HG03159 (cell line): ENCODE measurements at regions not wholly inside any gene's neighbourhood (a gene's known extent, or its start where the extent isn't known, plus 50 kb on each side); places are given as distances from the start of the nearest gene placed in this dataset.
A peak's percentile ranks its signal among the peaks of the same experiment; 100 is the strongest.

Source experiments
- ATAC-seq: cut with Tn5 transposase; IDR thresholded peaks from one replicate; pipeline ENCODE4 v1.9.1; 2021; ENCODE audit warnings: mild to moderate bottlenecking, moderate library complexity; ENCODE audit not compliant: unreplicated experiment

GRCh38 chr2:164103271-164103670, 367.5 kb upstream of the FIGN start:
- ATAC-seq = no peak

- ATAC-seq = no peak
Measured at GRCh38 chr2:164102366-164102765, 366.6 kb upstream of the FIGN start.

- no peak for ATAC-seq
Measured at GRCh38 chr2:164091673-164092072, 355.9 kb upstream of the FIGN start.

DNA sequence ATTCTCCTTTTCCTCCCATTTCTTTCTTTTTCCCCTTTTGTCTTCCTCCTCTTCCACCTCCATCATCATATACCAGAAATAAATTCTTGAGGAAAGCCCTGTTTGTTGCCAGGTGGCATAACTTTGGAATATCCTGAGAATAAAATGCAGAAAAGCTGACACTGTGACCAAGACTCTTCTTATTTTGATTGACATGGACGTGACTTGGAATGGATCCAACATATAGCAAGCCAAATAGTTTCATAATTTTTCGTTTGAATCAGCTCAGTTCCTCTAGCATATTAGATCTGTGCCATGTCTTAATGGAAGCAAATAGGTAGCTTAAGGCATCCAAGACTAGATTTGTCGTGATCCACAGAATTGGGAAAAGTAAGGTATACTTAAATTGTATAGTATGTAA, 354.7 kb upstream of the FIGN start:
- ATAC-seq = no peak

- ATAC-seq = no peak
Measured at GRCh38 chr2:164084066-164084465, 348.3 kb upstream of the FIGN start.

DNA sequence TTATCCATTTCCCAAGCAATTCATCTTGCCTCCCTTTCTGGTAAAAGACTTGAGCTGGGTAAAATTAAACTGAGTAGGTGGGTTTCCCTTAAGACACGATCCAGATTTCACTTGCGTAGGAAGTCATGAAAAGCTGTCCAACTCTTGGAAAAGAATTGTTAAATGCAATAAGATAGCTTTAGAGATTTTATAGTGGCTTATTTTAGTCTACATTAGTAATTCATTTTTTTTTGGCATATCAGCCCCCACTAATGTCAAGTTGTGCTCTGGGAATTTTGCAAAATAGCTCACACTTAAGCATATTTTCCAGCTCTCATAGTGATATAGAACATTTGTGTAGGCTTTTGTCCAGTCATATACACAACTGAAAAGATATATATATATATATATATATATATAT, 344.7 kb upstream of the FIGN start:
- ATAC-seq = no peak

- no peak for ATAC-seq
Measured at GRCh38 chr2:164079258-164079657, 343.4 kb upstream of the FIGN start.

GRCh38 chr2:164078421-164078820, 342.6 kb upstream of the FIGN start:
- no peak for ATAC-seq

- no peak for ATAC-seq
Measured at GRCh38 chr2:164073101-164074074, 337.6 kb upstream of the FIGN start.

DNA sequence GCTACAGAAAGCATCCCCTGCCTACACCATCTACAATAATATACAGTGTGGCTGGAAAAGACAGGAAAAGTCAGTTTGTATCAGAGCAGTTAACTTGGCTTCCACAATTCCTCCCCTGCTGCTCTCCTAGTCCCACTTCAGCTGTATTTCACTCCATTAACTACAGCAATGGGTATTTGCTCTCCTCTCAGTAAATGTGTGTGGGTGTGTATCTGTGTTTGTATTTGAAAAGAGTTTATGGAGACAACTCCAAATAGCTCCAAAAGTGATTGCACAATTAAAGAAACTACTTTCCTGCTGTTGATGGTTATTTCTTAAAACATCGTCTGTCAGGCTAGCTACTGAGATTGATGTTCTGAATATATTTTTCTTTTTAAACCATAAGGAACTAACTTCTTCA, 333.7 kb upstream of the FIGN start:
- ATAC-seq = no peak

DNA sequence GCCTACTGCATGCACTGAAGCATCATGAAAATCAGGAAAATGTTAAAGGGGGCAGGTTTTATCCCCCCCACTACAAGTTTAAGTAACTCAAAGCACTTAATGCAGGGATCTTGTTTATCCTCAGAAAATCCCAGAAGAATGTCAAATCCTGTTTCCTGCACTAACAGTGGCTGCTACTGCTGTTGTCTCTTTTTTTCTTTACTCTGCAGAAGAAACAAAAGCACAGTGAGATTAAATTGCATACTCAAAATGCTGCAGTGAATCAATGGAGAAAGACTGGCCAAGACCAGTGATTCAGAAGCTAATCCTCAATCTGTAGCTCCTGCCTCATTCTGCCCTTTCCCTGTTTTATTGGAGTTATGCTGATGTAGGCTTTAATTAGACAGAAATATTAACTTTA, 332.3 kb upstream of the FIGN start:
- ATAC-seq = no peak

DNA sequence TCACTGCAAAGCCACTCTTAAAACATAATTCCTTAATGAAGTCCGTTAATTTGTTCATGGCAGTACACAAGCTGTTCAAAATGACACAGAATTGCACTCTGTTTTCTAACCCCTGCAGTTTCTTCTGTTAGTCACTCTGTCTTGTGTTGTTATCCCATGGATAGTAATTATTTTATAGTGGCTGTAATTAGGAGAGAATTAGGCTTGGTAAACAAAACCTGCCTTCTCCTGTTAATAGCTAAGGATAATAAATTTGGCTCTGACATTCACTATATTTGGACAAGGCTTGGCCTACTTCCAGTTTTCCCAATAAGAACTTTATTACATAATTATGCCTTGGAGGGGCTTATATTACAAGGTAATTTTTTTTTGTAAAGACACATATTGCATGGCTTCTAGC, 330.3 kb upstream of the FIGN start:
- no peak for ATAC-seq

DNA sequence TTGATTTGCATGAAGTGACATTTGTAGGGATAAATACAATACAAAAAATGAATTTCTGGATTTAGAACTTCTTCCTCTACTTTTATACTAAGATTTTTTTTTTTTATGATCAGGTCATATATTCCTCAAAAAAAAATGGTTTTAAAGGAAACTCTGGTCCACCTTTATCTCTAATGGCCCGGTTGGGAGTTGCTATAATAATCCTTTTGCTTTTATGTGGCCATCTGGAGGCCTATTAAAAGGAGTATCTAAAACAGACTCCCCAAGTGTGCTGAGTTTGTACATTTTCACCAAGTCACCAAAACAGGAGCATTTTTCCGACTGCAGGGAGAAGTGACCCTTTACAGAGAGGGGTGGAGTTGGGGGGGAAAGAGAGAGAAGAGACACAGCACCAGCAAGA, 329.2 kb upstream of the FIGN start:
- ATAC-seq = no peak

GRCh38 chr2:164061129-164061746, 325.4 kb upstream of the FIGN start:
- peak; percentile 71 for ATAC-seq

- no peak for ATAC-seq
Measured at GRCh38 chr2:164060031-164060430, 324.2 kb upstream of the FIGN start.

DNA sequence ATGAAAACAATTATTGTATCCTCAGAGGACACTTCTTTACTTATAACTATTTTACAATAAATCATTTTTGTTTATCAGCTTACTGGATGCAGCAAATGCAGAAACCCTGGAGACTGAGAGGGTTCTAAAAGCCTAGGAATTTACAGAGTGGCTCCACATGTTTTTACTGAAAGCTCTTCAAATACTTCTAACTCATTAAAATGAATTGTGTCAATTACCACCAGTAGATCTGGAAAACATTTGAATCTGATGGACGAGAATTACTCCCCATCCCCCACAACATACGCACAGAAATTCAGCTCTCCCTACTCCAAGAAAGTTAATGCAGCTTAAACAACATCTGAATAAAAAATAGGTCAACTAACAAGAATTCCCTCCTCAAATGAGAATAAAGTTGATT, 319.8 kb upstream of the FIGN start:
- ATAC-seq = no peak

GRCh38 chr2:164054651-164055050, 318.8 kb upstream of the FIGN start:
- ATAC-seq = no peak

GRCh38 chr2:164053021-164053420, 317.2 kb upstream of the FIGN start:
- no peak for ATAC-seq

DNA sequence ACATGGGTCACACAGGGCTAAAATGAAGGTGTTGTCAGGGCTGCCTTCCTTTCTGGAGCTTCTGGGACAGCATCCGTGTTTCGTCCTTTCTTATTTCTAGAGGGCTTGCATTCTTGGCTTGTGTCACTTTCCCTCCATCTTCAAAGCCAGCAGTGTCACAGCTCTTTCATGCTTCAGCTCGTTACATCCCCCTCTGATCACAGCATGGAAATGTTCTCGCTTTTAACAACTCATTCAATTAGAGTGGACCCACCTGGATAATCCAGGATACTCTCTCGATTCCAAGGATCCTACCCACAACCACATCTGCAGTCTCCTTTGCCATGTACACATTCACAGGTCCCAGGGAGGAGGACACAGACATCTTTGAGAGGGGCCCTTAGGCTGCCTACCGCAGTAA, 316.2 kb upstream of the FIGN start:
- ATAC-seq = no peak

GRCh38 chr2:164048729-164049128, 312.9 kb upstream of the FIGN start:
- ATAC-seq = no peak

DNA sequence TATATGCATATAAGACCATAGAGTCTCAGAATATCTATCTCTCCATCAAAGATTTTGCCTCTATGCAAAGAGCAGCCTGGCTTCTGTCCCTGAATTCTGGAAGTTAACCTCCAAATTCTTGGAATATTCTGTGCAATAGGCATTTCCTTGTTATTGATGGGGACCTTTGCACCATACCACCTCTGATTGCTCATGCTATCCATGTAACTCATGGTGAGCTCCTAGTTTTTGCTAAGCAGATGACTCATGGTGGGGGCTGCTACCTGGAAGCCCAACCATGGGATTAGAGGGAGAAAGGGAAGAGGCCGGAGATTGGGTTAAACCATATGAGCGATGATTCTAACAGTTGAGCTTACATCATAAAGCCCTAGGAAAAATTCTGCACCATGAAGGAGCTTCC, 310.2 kb upstream of the FIGN start:
- no peak for ATAC-seq

DNA sequence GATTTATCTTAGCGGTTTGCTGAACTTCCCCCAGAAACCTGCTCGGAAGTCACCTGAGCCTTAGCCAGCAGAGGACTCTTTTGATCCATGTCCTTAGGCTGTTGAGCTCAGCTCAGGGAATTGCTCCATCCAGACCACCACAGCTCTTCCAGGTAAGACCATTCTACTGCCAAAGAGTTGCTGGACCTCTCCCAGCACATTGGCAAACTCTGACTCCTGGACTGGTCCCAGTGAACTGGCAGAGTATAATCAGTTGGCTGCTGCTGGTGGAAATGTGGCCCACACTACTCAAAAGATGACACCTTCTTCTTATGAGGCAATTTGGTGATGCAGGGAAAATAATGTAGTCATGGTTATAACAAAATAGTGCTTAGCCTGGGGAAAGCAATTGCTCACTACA, 308.8 kb upstream of the FIGN start:
- no peak for ATAC-seq
